Liver (tissue), 7 donors: ENCODE measurements at regions not wholly inside any gene's neighbourhood (a gene's known extent, or its start where the extent isn't known, plus 50 kb on each side); places are given as distances from the start of the nearest gene placed in this dataset.
"Not testable (repeated sequence)": the region's sequence is repeated elsewhere in the genome, so short reads cannot be mapped to it uniquely, and the experiment has no call there.

ENCODE experiments used
- DNase-seq: peaks from one replicate; pipeline ENCODE4 v3.0.0-alpha.2; 2017; ENCODE audit warnings: low spot score
- H3K27ac ChIP-seq, 2 donors: one replicate each; pipeline ENCODE4 v1.7.0; 2013; ENCODE audit warnings: inconsistent platforms in 2 of 2, low read length in 2 of 2, control low read depth in 1 of 2, low read depth in 1 of 2, mild to moderate bottlenecking in 1 of 2
- H3K27me3 ChIP-seq, 4 donors: one replicate each; pipeline versions ENCODE4 v1.6.1 to v1.7.0; 2013; ENCODE audit warnings: low read length in 3 of 4, inconsistent platforms in 1 of 4, mild to moderate bottlenecking in 1 of 4, moderate library complexity in 1 of 4; ENCODE audit not compliant: control insufficient read depth in 4 of 4, insufficient read depth in 4 of 4
- H3K36me3 ChIP-seq, 4 donors: one replicate each; pipeline versions ENCODE4 v1.6.1 to v1.7.0; 2013; ENCODE audit warnings: low read length in 3 of 4, mild to moderate bottlenecking in 3 of 4, low read depth in 1 of 4, moderate library complexity in 1 of 4; ENCODE audit not compliant: control insufficient read depth in 4 of 4, insufficient read depth in 3 of 4
- H3K4me1 ChIP-seq, 4 donors: one replicate each; pipeline versions ENCODE4 v1.6.1 to v1.7.0; 2013; ENCODE audit warnings: low read length in 3 of 4, mild to moderate bottlenecking in 3 of 4, moderate library complexity in 1 of 4; ENCODE audit not compliant: control insufficient read depth in 4 of 4, insufficient read depth in 4 of 4
- H3K4me3 ChIP-seq, 3 donors: one replicate each; pipeline versions ENCODE4 v1.6.1 to v1.7.0; 2013; ENCODE audit warnings: low read length in 3 of 3, control low read depth in 1 of 3, low read depth in 1 of 3, mild to moderate bottlenecking in 1 of 3
- H3K9ac ChIP-seq, 2 donors: one replicate each; pipeline ENCODE4 v1.7.0; 2013; ENCODE audit warnings: low read length in 2 of 2, mild to moderate bottlenecking in 2 of 2, moderate library complexity in 2 of 2, control low read depth in 1 of 2, low read depth in 1 of 2
- H3K9me3 ChIP-seq, 4 donors: one replicate each; pipeline versions ENCODE4 v1.6.1 to v1.7.0; 2013; ENCODE audit warnings: low read length in 3 of 4; ENCODE audit not compliant: control insufficient read depth in 4 of 4
- NR2F2 ChIP-seq: IDR thresholded peaks from 2 replicates; pipeline ENCODE4 v1.6.1; 2016; ENCODE audit warnings: antibody characterized with exemption
- WGBS: extraction: QIAGEN DNeasy Blood & Tissue Kit; methylation state at CpG from one replicate; pipeline ENCODE4 v1.1.7; 2013; 5-methylcytosine and 5-hydroxymethylcytosine counted together
- donor health status: healthy.
- donor health status: healthy.
- donor health status: healthy.
- donor health status: healthy.

GRCh38 chr3:75435794-75436400 lies 228.2 kb upstream of the FRG2C start:
- Histone ChIP-seq H3K27ac (peak overlapping the region; percentile 82 to 84), H3K4me1 (peaks cover 0 to 10% (median 3%) of the 10 kb centered on the region in 4 donors), H3K4me3 (peak overlapping the region; percentile 48 to 57 (median 53))
- H3K9ac ChIP-seq, H3K27me3 ChIP-seq, H3K36me3 ChIP-seq, H3K9me3 ChIP-seq: not testable (repeated sequence)
- peak; percentile 76 for DNase-seq
- 3% methylated on average over 38 of the region's 38 CpGs for WGBS

DNA sequence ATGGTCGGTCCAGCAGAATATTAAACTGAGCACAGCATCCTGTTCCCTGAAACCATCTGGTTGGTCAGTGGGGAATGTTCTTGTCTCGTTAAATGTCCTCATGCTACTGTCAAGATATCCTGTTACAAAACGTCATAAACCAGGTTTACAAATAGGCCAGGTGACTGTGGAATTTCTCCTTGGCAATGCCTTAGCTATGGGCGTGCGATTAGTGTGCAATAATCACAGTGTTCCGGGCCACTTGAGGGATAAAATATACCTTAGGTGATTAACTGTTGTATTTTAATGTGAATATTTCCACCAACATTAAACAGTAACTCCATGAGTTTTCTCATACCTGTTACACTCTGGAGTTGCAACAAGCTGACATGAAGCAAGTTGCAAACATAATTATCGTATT lies 223.1 kb upstream of the FRG2C start:
- H3K27ac ChIP-seq, DNase-seq, H3K27me3 ChIP-seq, H3K9me3 ChIP-seq, H3K9ac ChIP-seq, H3K36me3 ChIP-seq, H3K4me1 ChIP-seq, H3K4me3 ChIP-seq: not testable (repeated sequence)
- WGBS: 93% methylated on average over 7 of the region's 7 CpGs

GRCh38 chr3:75444634-75445033 lies 219.5 kb upstream of the FRG2C start:
- not testable (repeated sequence) for H3K27ac ChIP-seq, H3K4me3 ChIP-seq, H3K36me3 ChIP-seq, H3K4me1 ChIP-seq, DNase-seq, H3K9ac ChIP-seq, H3K27me3 ChIP-seq, H3K9me3 ChIP-seq
- 97% methylated on average over 19 of the region's 19 CpGs for WGBS

DNA sequence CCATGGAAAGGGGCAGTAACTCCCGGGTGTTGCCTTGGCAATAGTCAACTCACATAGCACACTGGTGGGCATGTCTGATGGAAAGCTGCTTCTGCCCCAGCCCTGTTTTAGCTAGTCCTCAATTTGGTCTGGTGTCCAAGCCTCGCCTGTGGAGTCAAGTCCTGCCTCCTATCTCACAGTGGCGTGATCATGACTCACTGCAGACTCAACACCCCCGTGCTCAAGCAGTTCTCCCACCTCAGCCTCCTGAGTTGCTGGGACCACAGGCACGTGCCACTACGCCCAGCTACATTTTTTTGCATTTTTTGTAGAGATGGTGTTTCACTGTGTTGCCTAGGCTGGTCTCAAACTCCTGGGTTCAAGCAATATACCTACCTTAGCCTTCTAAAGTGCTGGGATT lies 218.9 kb upstream of the FRG2C start:
- not testable (repeated sequence) for H3K27ac ChIP-seq, H3K9me3 ChIP-seq, H3K36me3 ChIP-seq, H3K4me1 ChIP-seq, H3K27me3 ChIP-seq, DNase-seq, H3K9ac ChIP-seq, H3K4me3 ChIP-seq
- 96% methylated on average over 6 of the region's 6 CpGs for WGBS

GRCh38 chr3:75446948-75447347 lies 217.2 kb upstream of the FRG2C start:
- not testable (repeated sequence) for H3K27ac ChIP-seq, DNase-seq, H3K9ac ChIP-seq, H3K4me1 ChIP-seq, H3K27me3 ChIP-seq, H3K36me3 ChIP-seq, H3K9me3 ChIP-seq, H3K4me3 ChIP-seq
- 97% methylated on average over 11 of the region's 11 CpGs for WGBS

GRCh38 chr3:75453328-75453727 lies 210.8 kb upstream of the FRG2C start:
- H3K9ac ChIP-seq, DNase-seq, H3K4me3 ChIP-seq, H3K27me3 ChIP-seq, H3K9me3 ChIP-seq, H3K27ac ChIP-seq, H3K4me1 ChIP-seq, H3K36me3 ChIP-seq: not testable (repeated sequence)
- TF ChIP-seq NR2F2: peak; percentile 16
- WGBS: 70% methylated on average over 11 of the region's 11 CpGs

- 83% methylated on average over 1 of the region's 1 CpG for WGBS
- H3K9ac ChIP-seq: not testable (repeated sequence)
Measured at GRCh38 chr3:75453839-75454238, 210.3 kb upstream of the FRG2C start.

DNA sequence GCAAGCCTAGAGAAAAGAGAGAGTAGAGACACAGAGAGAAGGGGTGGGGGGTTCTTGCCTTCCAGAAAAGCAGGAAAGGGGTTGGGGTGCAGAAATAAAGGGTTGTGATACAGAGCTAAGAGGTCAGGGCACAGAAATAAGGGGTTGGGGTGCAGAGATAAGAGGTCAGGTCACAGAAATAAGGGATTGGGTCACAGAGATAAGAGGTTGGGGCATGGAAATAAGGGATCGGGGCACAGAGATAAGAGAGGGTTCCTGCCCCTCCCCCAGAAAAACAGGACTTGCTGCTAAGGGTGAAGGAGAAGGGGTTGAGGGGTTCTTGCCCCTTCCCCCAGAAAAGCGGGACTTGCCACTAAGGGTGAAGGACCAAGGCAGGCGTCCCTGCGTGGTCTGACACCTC lies 189.6 kb upstream of the FRG2C start:
- not testable (repeated sequence) for DNase-seq, H3K4me1 ChIP-seq, H3K4me3 ChIP-seq, H3K27me3 ChIP-seq, H3K27ac ChIP-seq, H3K9ac ChIP-seq, H3K9me3 ChIP-seq, H3K36me3 ChIP-seq
- 93% methylated on average over 4 of the region's 4 CpGs for WGBS

More at GRCh38 chr3:75453839-75454238, 210.3 kb upstream of the FRG2C start:
- H3K4me1 ChIP-seq, DNase-seq, H3K9me3 ChIP-seq, H3K36me3 ChIP-seq, H3K4me3 ChIP-seq, H3K27ac ChIP-seq, H3K27me3 ChIP-seq: not testable (repeated sequence)

DNA sequence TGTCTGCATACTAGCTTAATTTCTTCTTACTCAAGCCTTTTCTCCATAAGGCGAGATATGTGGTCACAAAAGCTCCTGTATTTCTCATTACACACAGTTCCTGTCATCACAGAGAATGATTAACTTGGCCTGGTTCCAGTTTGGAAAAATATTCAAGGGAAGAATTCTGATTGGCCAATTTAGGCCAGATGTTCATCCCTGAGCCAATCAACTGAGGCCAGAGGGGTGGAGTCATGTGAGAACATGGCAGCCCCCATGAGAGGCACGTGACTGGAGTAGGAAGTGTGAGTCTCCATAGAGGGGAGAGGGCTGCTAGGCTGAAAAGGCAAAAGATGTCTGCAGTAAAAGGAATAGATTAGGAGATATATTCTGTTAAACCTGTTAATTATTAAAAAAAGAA lies 167.5 kb upstream of the FRG2C start:
- H3K9me3 ChIP-seq, H3K27me3 ChIP-seq, H3K27ac ChIP-seq, H3K9ac ChIP-seq, H3K4me3 ChIP-seq, H3K36me3 ChIP-seq, DNase-seq, H3K4me1 ChIP-seq: not testable (repeated sequence)
- WGBS: 91% methylated on average over 2 of the region's 2 CpGs
